ENCODE measurements at regions not wholly inside any gene's neighbourhood (a gene's known extent, or its start where the extent isn't known, plus 50 kb on each side); places are given as distances from the start of the nearest gene placed in this dataset.

DNA sequence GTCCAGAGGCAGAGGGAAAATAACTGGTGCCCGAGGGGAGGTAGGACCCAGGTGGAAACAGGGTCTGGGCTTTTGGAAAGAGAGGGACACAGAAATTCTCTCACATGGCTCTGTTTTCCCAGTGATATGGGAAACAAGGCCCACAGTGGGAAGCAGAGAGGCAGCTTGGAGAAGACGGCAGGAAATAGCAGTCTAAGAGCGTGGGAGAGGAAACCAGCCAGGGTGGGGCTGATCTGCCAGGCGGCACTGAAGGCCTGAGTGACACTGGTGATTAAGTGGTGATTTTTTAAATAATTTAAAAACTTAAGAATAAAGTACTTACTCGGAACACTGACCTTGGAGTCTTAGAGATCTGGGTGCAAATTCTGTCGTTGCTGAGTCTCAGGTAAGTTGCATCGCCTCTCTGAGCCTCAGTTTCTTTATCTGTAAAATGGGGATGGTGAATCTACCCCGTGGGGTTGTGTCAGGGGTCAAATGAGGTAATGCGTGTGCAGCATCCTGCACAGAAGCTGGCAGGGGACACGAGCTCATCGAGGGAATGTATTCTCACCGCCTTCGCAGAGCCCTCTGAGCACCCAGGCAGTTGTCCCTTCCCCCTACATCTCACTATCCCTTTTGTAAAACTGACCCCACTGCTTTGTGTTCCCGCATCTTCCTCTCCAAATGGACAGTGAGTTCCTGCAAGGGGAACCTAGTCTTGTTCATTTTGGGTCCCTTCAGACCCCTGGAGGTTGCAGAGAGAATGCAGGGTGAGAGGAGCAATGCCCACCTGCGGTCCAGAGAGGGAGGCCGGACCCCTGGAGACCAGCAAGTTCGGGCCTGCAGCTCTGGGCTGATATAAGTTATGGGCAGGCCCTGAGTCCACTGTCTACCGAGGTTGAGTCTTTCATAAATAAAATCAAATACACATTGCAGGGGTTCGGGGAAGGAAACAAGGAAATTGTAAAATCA lies 228.6 kb upstream of the PMEPA1 start:
- peaks cover 0 to 5% (median 0%) of the 10 kb centered on the region in 5 donors for H3K27me3 ChIP-seq (ENCODE audit: control insufficient read depth in 5 of 5, insufficient read depth in 4 of 5, low read length in 5 of 5)
- no peak overlapping the region for H3K4me3 ChIP-seq (ENCODE audit: low read depth in 1 of 5, low read length in 5 of 5)
- no peaks in the 10 kb centered on the region for H3K36me3 ChIP-seq (ENCODE audit: control insufficient read depth in 5 of 5, insufficient read depth in 5 of 5, low read length in 5 of 5)
- no peak overlapping the region for H3K27ac ChIP-seq (ENCODE audit: low read depth, low read length)
- no peak overlapping the region for H3K9ac ChIP-seq (ENCODE audit: low read length in 5 of 5)
- peaks cover 0 to 14% (median 0%) of the 10 kb centered on the region in 5 donors for H3K4me1 ChIP-seq (ENCODE audit: control insufficient read depth in 5 of 5, insufficient read depth in 5 of 5, low read length in 5 of 5)
- peaks cover 0 to 3% (median 0%) of the 10 kb centered on the region in 5 donors for H3K9me3 ChIP-seq (ENCODE audit: control insufficient read depth in 5 of 5, low read length in 5 of 5)

DNA sequence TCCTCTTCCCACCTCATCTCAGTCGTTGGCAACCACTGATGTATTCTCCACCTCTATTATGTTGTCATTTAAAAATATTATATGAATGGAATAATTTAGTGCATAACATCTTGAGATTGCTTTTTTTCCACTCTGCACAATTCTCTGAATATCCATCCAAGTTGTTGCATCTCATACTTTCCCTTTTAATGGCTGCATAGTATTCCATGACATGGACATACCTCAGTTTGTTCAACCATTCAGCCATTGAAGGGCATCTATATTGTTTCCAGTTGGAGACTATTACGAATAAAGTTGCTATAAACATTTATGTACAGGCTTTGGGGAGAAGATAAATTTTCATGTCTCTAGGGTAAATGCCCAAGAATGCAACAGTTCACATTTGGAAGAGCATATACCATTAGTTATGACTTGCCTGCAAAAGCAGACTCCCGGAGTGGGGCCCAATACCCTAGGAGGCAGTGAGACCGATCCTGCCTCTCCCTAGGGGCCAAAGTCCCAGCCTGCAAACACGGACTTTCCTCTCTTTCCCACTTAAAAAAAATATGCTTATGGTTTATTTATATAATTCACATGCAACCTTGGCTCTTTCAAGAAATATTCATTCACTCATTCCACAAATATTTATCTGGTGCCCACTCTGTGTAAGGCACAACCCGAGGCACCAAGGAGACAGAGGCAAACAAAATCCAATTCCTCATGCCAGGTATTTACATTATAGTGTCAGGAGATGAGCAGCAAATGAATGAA lies 227.0 kb upstream of the PMEPA1 start:
- peaks cover 0 to 3% (median 0%) of the 10 kb centered on the region in 5 donors for H3K9me3 ChIP-seq (ENCODE audit: control insufficient read depth in 5 of 5, low read length in 5 of 5)
- H3K4me3 ChIP-seq (ENCODE audit: low read depth in 1 of 5, low read length in 5 of 5) = no peak overlapping the region
- no peak overlapping the region for H3K27ac ChIP-seq (ENCODE audit: low read depth, low read length)
- H3K9ac ChIP-seq (ENCODE audit: low read length in 5 of 5) = no peak overlapping the region
- H3K27me3 ChIP-seq (ENCODE audit: control insufficient read depth in 5 of 5, insufficient read depth in 4 of 5, low read length in 5 of 5) = peaks cover 0 to 6% (median 0%) of the 10 kb centered on the region in 5 donors
- no peaks in the 10 kb centered on the region for H3K36me3 ChIP-seq (ENCODE audit: control insufficient read depth in 5 of 5, insufficient read depth in 5 of 5, low read length in 5 of 5)
- H3K4me1 ChIP-seq (ENCODE audit: control insufficient read depth in 5 of 5, insufficient read depth in 5 of 5, low read length in 5 of 5) = peaks cover 0 to 14% (median 0%) of the 10 kb centered on the region in 5 donors

- no peak overlapping the region for H3K27ac ChIP-seq (ENCODE audit: low read depth, low read length)
- no peak overlapping the region for H3K4me3 ChIP-seq (ENCODE audit: low read depth in 1 of 5, low read length in 5 of 5)
- no peaks in the 10 kb centered on the region for H3K36me3 ChIP-seq (ENCODE audit: control insufficient read depth in 5 of 5, insufficient read depth in 5 of 5, low read length in 5 of 5)
- peaks cover 0 to 2% (median 0%) of the 10 kb centered on the region in 5 donors for H3K27me3 ChIP-seq (ENCODE audit: control insufficient read depth in 5 of 5, insufficient read depth in 4 of 5, low read length in 5 of 5)
- H3K4me1 ChIP-seq (ENCODE audit: control insufficient read depth in 5 of 5, insufficient read depth in 5 of 5, low read length in 5 of 5) = peaks cover 0 to 14% (median 0%) of the 10 kb centered on the region in 5 donors
- no peak overlapping the region for H3K9ac ChIP-seq (ENCODE audit: low read length in 5 of 5)
- H3K9me3 ChIP-seq (ENCODE audit: control insufficient read depth in 5 of 5, low read length in 5 of 5) = peaks cover 0 to 3% (median 0%) of the 10 kb centered on the region in 5 donors
Observed at GRCh38 chr20:57934913-57935312, 225.1 kb upstream of the PMEPA1 start.

DNA sequence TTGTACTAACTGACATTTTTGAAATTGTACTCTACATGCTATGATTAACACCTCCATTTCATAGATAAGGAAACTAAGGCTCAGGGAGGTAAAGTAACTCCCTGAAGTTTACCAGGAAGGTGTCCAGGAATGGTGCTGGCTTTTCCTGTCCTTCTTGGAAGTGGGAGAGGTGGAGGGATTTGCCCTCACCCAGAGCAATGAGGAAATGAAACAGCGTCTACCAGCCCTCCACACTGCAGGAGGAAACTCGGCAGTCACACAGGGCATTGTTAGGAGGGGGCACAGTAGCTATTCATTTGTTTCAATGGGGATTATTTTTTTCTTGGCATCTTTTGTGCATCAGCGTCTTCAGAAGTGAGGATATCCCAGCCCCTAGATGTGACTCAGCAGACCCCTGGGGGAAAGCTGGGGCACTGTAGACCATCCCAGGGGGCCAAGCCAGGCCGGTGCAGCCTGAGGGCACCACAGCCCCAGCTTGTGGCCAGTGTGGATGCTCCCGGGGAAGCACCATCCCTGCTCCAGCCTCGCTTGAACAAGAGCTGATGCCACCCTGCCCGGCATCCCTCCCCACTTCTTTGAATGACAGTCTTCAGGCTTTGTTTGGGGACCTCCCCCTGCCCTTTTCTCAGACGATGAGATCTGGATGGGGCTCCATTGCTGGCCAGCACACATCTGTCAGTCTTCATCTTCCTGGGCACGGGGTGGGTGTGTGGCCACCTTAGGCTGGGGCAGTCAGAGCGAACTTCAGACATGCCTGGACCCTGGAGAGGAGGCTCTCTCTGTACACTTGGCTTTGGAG lies 224.4 kb upstream of the PMEPA1 start:
- peaks cover 0 to 3% (median 0%) of the 10 kb centered on the region in 5 donors for H3K9me3 ChIP-seq (ENCODE audit: control insufficient read depth in 5 of 5, low read length in 5 of 5)
- peaks cover 0 to 14% (median 0%) of the 10 kb centered on the region in 5 donors for H3K4me1 ChIP-seq (ENCODE audit: control insufficient read depth in 5 of 5, insufficient read depth in 5 of 5, low read length in 5 of 5)
- no peak overlapping the region for H3K27ac ChIP-seq (ENCODE audit: low read depth, low read length)
- H3K4me3 ChIP-seq (ENCODE audit: low read depth in 1 of 5, low read length in 5 of 5) = no peak overlapping the region
- no peak overlapping the region for H3K9ac ChIP-seq (ENCODE audit: low read length in 5 of 5)
- no peaks in the 10 kb centered on the region for H3K36me3 ChIP-seq (ENCODE audit: control insufficient read depth in 5 of 5, insufficient read depth in 5 of 5, low read length in 5 of 5)
- H3K27me3 ChIP-seq (ENCODE audit: control insufficient read depth in 5 of 5, insufficient read depth in 4 of 5, low read length in 5 of 5) = peaks cover 0 to 2% (median 0%) of the 10 kb centered on the region in 5 donors

- H3K9me3 ChIP-seq (ENCODE audit: control insufficient read depth in 5 of 5, low read length in 5 of 5) = peaks cover 0 to 5% (median 0%) of the 10 kb centered on the region in 5 donors
- peaks cover 0 to 3% (median 0%) of the 10 kb centered on the region in 5 donors for H3K4me1 ChIP-seq (ENCODE audit: control insufficient read depth in 5 of 5, insufficient read depth in 5 of 5, low read length in 5 of 5)
- H3K36me3 ChIP-seq (ENCODE audit: control insufficient read depth in 5 of 5, insufficient read depth in 5 of 5, low read length in 5 of 5) = no peaks in the 10 kb centered on the region
- no peak overlapping the region for H3K27ac ChIP-seq (ENCODE audit: low read depth, low read length)
- H3K27me3 ChIP-seq (ENCODE audit: control insufficient read depth in 5 of 5, insufficient read depth in 4 of 5, low read length in 5 of 5) = peaks cover 0 to 2% (median 0%) of the 10 kb centered on the region in 5 donors
- H3K4me3 ChIP-seq (ENCODE audit: low read depth in 1 of 5, low read length in 5 of 5) = no peak overlapping the region
- H3K9ac ChIP-seq (ENCODE audit: low read length in 5 of 5) = no peak overlapping the region
Observed at GRCh38 chr20:57932227-57932864, 222.5 kb upstream of the PMEPA1 start.

DNA sequence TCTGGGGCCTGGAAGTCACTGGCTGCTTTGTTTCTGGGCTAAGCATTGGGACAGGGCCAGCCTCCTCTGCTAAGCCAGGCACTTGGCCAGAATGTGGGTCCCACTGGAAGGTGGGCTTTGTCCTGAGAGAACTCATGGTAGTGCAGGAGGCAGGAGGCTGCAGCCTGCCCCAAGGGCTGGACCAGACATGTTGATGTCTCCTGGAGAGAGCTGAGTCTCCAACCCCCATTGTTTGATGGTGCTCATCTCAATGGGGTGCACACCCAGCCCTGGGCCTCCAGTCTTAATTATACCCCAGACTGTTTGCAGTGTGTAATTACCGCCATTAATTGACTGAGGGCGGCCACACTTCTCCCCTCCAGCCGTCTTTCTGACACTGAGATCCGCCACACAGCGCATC lies 220.5 kb upstream of the PMEPA1 start:
- no peak overlapping the region for H3K9ac ChIP-seq (ENCODE audit: low read length in 5 of 5)
- no peak overlapping the region for H3K27ac ChIP-seq (ENCODE audit: low read depth, low read length)
- H3K4me1 ChIP-seq (ENCODE audit: control insufficient read depth in 5 of 5, insufficient read depth in 5 of 5, low read length in 5 of 5) = peaks cover 0 to 3% (median 0%) of the 10 kb centered on the region in 5 donors
- H3K27me3 ChIP-seq (ENCODE audit: control insufficient read depth in 5 of 5, insufficient read depth in 4 of 5, low read length in 5 of 5) = peaks cover 0 to 2% (median 0%) of the 10 kb centered on the region in 5 donors
- peaks cover 0 to 15% (median 5%) of the 10 kb centered on the region in 5 donors for H3K9me3 ChIP-seq (ENCODE audit: control insufficient read depth in 5 of 5, low read length in 5 of 5)
- no peak overlapping the region for H3K4me3 ChIP-seq (ENCODE audit: low read depth in 1 of 5, low read length in 5 of 5)
- H3K36me3 ChIP-seq (ENCODE audit: control insufficient read depth in 5 of 5, insufficient read depth in 5 of 5, low read length in 5 of 5) = no peaks in the 10 kb centered on the region

- H3K4me3 ChIP-seq (ENCODE audit: low read depth in 1 of 5, low read length in 5 of 5) = no peak overlapping the region
- no peaks in the 10 kb centered on the region for H3K4me1 ChIP-seq (ENCODE audit: control insufficient read depth in 5 of 5, insufficient read depth in 5 of 5, low read length in 5 of 5)
- no peak overlapping the region for H3K27ac ChIP-seq (ENCODE audit: low read depth, low read length)
- peaks cover 0 to 5% (median 0%) of the 10 kb centered on the region in 5 donors for H3K27me3 ChIP-seq (ENCODE audit: control insufficient read depth in 5 of 5, insufficient read depth in 4 of 5, low read length in 5 of 5)
- no peaks in the 10 kb centered on the region for H3K36me3 ChIP-seq (ENCODE audit: control insufficient read depth in 5 of 5, insufficient read depth in 5 of 5, low read length in 5 of 5)
- peaks cover 0 to 18% (median 5%) of the 10 kb centered on the region in 5 donors for H3K9me3 ChIP-seq (ENCODE audit: control insufficient read depth in 5 of 5, low read length in 5 of 5)
- no peak overlapping the region for H3K9ac ChIP-seq (ENCODE audit: low read length in 5 of 5)
Observed at GRCh38 chr20:57928181-57928967, 218.6 kb upstream of the PMEPA1 start.

- peaks cover 0 to 5% (median 0%) of the 10 kb centered on the region in 5 donors for H3K27me3 ChIP-seq (ENCODE audit: control insufficient read depth in 5 of 5, insufficient read depth in 4 of 5, low read length in 5 of 5)
- no peak overlapping the region for H3K27ac ChIP-seq (ENCODE audit: low read depth, low read length)
- peaks cover 0 to 18% (median 5%) of the 10 kb centered on the region in 5 donors for H3K9me3 ChIP-seq (ENCODE audit: control insufficient read depth in 5 of 5, low read length in 5 of 5)
- H3K4me3 ChIP-seq (ENCODE audit: low read depth in 1 of 5, low read length in 5 of 5) = no peak overlapping the region
- no peak overlapping the region for H3K9ac ChIP-seq (ENCODE audit: low read length in 5 of 5)
- no peaks in the 10 kb centered on the region for H3K36me3 ChIP-seq (ENCODE audit: control insufficient read depth in 5 of 5, insufficient read depth in 5 of 5, low read length in 5 of 5)
- H3K4me1 ChIP-seq (ENCODE audit: control insufficient read depth in 5 of 5, insufficient read depth in 5 of 5, low read length in 5 of 5) = no peaks in the 10 kb centered on the region
Observed at GRCh38 chr20:57927376-57927775, 217.6 kb upstream of the PMEPA1 start.

Data from subcutaneous abdominal adipose tissue (tissue), 5 donors.